IMR-90 (cell line): ENCODE measurements at regions not wholly inside any gene's neighbourhood (a gene's known extent, or its start where the extent isn't known, plus 50 kb on each side); places are given as distances from the start of the nearest gene placed in this dataset.

Experiments used
- CEBPB ChIP-seq: IDR thresholded peaks from 2 replicates; pipeline ENCODE4 v1.6.1; 2012; ENCODE audit warnings: low read depth, low read length, improper control_type of control experiment
- ELK1 ChIP-seq: fragments of 150-350 bp; IDR thresholded peaks from 2 replicates; pipeline ENCODE4 v1.6.1; 2016; ENCODE audit warnings: low read depth, mild to moderate bottlenecking, low read length, moderate library complexity, borderline replicate concordance
- FOS ChIP-seq: fragments of 150-350 bp; IDR thresholded peaks from 2 replicates; pipeline ENCODE4 v1.6.1; 2016; ENCODE audit warnings: low read depth, low read length
- MAFK ChIP-seq: IDR thresholded peaks from 2 replicates; pipeline ENCODE4 v1.6.1; 2012; ENCODE audit warnings: low read depth, low read length, improper control_type of control experiment
- MXI1 ChIP-seq: IDR thresholded peaks from 2 replicates; pipeline ENCODE4 v1.6.1; 2012; ENCODE audit warnings: low read depth, mild to moderate bottlenecking, low read length, moderate library complexity, borderline replicate concordance
- NFE2L2 ChIP-seq: fragments of 150-350 bp; IDR thresholded peaks from 2 replicates; pipeline ENCODE4 v1.6.1; 2016; ENCODE audit warnings: low read depth, mild to moderate bottlenecking, low read length
- POLR2A ChIP-seq: IDR thresholded peaks from 2 replicates; pipeline ENCODE4 v1.6.1; 2012; ENCODE audit warnings: mild to moderate bottlenecking, low read depth, low read length
- RAD21 ChIP-seq: IDR thresholded peaks from 2 replicates; pipeline ENCODE4 v1.6.1; 2012; ENCODE audit warnings: low read length, improper control_type of control experiment
- TF ChIP-seq, protein P1 (sequence below): conservative IDR thresholded peaks from 2 replicates; pipeline ENCODE4 v1.5.1; 2012; ENCODE audit warnings: mild to moderate bottlenecking, low read depth, low read length, improper control_type of control experiment

DNA sequence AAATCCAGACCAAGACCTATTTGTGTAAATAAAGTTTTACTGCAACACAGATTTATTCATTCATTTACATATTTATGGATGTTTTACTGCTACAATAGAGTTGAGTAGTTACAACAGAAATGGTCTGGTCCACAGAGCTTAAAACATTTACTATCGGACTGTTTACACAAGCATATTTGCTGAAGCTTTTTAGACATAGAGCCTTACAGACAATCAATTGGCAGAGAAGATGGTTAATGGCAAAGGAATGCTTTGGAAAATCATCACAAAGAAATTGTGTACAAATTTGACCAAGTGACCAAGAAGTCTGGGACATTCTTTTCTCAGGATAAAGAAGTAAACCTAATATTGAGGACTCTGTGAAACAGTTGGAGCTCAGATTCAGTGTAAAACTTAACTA, 504.3 kb downstream of the SLC16A7 start:
- TF ChIP-seq ELK1 (no peak), POLR2A (no peak), NFE2L2 (no peak), FOS (no peak), MXI1 (no peak), MAFK (no peak), RAD21 (no peak), CEBPB (no peak)
- TF ChIP-seq, protein P1, sequence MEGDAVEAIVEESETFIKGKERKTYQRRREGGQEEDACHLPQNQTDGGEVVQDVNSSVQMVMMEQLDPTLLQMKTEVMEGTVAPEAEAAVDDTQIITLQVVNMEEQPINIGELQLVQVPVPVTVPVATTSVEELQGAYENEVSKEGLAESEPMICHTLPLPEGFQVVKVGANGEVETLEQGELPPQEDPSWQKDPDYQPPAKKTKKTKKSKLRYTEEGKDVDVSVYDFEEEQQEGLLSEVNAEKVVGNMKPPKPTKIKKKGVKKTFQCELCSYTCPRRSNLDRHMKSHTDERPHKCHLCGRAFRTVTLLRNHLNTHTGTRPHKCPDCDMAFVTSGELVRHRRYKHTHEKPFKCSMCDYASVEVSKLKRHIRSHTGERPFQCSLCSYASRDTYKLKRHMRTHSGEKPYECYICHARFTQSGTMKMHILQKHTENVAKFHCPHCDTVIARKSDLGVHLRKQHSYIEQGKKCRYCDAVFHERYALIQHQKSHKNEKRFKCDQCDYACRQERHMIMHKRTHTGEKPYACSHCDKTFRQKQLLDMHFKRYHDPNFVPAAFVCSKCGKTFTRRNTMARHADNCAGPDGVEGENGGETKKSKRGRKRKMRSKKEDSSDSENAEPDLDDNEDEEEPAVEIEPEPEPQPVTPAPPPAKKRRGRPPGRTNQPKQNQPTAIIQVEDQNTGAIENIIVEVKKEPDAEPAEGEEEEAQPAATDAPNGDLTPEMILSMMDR: no peak
